ENCODE measurements at regions not wholly inside any gene's neighbourhood (a gene's known extent, or its start where the extent isn't known, plus 50 kb on each side); places are given as distances from the start of the nearest gene placed in this dataset.
"Not testable (repeated sequence)": the region's sequence is repeated elsewhere in the genome, so short reads cannot be mapped to it uniquely, and the experiment has no call there.

DNA sequence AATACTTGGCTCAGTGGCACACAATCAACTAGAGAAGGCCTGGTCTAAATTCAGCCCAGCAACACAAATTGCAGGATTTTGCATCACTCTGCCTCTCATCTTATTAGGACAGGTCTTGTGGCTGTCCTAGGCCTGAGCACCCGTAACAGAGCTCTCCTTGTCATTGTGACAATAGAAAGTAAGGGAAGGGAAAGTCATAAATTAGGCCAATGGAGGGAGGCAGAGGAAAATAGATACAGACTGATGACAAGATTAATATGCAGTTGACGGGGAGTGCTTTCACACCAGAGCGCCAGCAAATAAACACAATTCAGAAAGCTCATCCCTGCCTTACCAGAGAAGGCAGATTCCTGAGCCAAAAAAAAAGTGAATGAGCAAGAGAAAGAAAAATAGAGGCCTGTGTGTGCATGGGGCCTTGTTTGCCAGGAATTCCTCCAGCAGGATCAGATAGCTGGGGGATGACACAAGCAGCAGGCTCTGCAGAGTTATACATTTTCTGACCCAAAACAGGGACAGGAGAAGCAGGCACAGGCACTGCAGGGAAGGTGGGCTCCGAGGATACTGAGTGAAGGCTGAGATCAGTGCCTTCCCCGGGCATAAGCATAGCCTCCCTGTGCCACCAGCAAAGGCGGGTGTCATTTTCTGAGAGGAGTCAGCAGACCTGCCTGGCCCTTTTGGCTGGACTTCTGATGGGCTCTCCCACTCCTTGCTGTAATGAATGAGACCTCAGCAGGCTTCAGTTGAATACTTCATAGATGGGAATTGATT lies 110.0 kb upstream of the SPAG17 start:
- DNase-seq (ENCODE audit: low spot score), result no peak

GRCh38 chr1:118291661-118292060 lies 106.6 kb upstream of the SPAG17 start:
- no peak for DNase-seq (ENCODE audit: low spot score)

DNA sequence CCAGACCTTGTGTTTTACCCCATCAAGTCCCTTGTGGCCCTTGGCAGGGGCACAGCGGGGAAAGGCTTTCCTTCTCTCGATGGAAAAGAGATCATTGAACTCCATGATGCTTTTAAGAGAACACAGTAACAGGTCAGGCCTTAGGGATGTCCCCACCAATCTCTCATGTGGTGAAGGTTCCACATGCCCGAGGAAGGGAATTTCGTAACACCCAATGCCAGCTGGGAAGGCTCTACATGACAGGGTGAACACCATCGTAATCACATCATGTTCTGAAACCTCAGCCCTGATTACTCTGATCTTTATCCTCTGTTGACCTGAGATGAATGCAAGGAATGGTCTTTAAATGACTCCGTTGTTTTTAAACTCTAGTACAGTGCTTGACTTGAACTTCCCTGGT lies 105.5 kb upstream of the SPAG17 start:
- no peak for DNase-seq (ENCODE audit: low spot score)

GRCh38 chr1:118290046-118290445 lies 105.0 kb upstream of the SPAG17 start:
- DNase-seq (ENCODE audit: low spot score), result no peak

DNA sequence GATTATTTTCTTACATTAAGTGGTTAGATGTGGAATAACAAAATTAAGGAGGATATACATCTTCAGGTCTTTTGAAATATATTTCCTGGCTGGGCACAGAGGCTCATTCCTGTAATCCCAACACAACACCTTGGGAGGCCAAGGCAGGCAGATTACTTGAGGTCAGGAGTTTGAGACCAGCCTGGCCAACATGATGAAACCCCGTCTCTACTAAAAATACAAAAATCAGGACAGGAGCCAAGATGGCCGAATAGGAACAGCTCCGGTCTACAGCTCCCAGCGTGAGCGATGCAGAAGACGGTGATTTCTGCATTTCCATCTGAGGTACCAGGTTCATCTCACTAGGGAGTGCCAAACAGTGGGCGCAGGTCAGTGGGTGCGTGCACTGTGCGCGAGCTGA lies 95.6 kb upstream of the SPAG17 start:
- not testable (repeated sequence) for DNase-seq (ENCODE audit: low spot score)

DNA sequence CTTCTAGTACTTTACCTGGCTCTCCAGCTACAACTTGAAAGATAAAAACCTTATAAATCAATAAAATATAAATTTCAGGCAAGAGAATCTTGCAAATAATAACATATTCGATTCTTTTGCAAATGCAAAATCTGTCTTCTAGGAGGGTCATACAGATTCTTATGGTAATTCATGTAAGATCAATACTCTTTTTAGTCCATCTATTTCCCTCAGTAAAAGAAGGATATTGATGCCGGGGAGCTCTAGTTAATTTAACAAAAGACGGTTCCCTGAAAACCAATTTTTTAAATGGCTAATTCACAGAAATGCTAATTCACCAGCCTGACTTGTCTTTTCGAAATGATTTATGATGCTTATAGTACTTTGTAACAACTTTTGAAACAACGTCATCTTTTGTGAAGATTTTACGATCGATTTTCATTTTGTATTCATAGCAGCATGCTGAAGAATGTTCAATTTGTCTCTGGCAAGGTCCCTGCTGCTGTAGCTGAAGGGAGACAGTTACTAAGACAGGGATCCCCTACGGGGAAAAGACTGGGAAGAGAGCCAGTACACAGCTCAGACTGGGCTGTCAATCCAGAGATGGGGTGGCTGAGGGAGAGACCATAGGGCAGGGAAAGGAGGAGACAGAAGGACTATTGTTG lies 90.6 kb upstream of the SPAG17 start:
- DNase-seq (ENCODE audit: low spot score), result no peak

GRCh38 chr1:118272884-118273283 lies 87.9 kb upstream of the SPAG17 start:
- DNase-seq (ENCODE audit: low spot score), result no peak

GRCh38 chr1:118271883-118272282 lies 86.9 kb upstream of the SPAG17 start:
- DNase-seq (ENCODE audit: low spot score), result no peak

- no peak for DNase-seq (ENCODE audit: low spot score)
These were observed 84.6 kb upstream of the SPAG17 start for GRCh38 chr1:118269598-118269997.

DNA sequence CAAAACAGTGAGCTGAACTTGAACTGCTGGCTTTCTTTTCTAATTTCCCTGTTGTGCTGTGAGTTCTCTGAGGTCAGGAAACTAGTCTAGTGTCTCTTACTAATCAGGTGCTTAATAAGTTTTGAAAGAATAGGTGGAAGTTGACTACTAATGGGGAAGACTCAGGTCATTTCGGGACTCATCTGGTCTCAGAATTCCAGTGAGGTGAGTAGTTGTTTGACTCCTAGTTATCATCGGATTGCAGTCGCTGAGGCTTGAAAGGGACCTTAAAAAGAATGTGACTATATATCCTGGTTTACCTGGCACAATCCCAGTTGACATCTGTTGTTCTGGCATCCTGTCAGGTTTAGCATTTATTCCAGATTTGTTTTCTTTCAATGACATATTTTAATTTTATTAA lies 81.4 kb upstream of the SPAG17 start:
- no peak for DNase-seq (ENCODE audit: low spot score)

- no peak for DNase-seq (ENCODE audit: low spot score)
These were observed 79.3 kb upstream of the SPAG17 start for GRCh38 chr1:118264343-118264742.

DNA sequence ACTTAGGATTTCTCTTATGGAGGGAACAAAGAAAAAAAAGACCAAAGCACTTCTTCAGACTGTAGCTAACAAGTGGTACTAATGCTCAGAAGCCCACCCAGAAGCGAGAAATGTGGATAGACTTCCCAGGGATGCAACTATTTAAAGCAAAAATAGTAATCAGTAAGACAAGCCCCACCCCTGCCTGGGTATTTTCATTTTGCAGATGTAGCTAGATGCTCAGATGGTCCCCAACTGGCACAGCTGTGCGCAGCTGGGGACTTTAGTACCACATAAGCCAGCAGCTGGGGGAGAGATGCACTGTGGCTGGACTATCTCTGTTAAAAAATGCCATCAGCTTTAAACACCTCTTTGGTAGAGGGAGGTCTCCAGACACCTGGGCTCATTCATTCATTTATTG lies 77.8 kb upstream of the SPAG17 start:
- no peak for DNase-seq (ENCODE audit: low spot score)

DNA sequence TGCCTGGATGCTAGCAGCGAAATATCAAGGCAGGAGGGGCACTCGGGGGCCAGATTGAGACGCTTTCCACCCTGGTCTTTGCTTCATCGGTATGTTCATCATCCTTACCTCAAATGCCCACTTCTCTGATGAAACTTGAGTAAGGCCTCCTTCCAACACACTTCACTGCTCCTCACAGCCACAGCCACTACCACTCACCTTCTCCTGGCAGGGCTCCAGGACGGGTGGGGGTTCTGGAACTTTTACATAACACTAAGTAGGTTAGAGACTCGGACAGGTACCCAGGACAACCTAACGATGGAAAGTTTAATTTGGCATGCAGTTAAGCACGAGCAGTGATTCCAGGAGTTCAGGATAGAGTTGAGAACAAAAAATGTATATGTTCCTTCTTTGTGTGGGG lies 73.9 kb upstream of the SPAG17 start:
- DNase-seq (ENCODE audit: low spot score), result no peak

DNA sequence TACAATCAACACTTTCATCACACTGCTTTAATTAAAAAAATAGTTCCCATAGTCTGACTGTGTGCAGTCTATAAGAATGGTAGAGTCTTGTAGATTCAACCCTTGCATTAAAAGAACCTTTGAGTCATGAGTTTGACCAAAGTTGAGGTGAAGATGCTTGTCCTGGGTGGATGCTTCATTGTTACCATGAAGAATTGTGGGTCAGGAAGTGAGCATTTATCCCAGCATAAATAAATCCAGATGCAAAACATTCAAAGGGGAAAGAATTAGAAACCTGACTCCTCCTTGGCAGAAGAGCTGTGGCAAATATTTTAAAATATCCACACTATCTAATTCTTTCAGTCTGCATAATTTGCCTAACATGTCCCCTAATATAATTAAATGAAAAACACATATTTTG lies 72.9 kb upstream of the SPAG17 start:
- no peak for DNase-seq (ENCODE audit: low spot score)

DNA sequence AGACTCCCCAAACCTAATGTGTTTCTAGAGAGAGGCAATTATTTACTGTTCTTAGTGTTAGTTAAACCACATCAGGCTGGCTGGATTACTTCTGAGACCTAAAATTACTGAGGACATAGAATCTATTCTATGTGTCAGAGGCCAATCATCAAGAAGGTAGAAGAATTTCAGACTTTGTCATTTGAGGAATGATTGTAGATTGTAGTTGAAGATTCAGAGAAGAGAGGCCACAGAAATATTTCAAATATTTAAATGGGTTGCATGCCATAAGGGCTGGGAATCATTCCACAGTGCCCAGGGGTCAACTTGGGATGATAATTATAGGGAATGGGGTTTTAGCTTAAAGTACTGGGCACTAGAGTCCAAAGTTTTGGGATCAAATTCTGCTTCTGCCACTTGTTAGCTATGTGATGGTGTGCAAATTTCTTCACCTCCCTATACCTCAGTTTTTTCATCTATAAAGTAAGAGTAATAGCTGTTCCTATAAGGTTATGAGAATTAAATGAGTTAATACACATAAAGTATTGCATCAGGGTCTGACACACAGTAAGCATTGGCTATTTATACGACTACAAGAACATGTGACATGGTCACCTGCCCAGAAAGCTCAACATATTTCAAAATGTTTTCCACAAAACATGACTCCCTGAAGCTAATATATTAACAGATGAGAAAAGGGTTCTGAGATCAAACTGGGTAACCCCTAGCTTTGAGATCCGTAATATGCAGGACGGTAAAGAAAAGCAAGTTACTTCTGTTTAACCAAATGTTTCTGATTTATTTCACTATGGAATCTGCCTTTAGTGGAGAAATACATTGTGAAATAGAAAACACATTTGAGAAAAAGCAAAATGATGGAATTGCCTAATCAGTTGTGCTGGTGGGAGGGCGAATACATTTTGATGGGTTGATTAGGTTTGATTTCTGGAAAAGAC lies 69.7 kb upstream of the SPAG17 start:
- DNase-seq (ENCODE audit: low spot score), result no peak

DNA sequence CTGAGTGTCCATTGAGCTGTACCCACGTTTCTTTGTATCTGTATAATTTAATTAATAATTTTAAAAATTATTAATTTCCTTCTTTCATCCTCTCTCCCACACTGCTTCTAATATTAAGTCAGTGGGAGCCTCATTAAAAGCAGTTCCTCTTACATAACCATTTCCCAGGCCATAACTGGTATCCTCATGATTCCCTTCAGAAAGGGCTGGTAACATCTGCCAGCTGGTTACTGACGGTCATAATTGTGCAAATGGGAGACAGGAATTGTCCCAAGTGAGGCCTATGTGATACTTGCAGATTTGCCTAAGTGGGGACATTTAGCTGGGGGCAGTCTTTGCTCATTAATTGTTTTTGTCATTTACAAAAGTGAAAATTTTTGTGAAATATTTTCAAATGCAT lies 69.0 kb upstream of the SPAG17 start:
- DNase-seq (ENCODE audit: low spot score), result no peak

DNA sequence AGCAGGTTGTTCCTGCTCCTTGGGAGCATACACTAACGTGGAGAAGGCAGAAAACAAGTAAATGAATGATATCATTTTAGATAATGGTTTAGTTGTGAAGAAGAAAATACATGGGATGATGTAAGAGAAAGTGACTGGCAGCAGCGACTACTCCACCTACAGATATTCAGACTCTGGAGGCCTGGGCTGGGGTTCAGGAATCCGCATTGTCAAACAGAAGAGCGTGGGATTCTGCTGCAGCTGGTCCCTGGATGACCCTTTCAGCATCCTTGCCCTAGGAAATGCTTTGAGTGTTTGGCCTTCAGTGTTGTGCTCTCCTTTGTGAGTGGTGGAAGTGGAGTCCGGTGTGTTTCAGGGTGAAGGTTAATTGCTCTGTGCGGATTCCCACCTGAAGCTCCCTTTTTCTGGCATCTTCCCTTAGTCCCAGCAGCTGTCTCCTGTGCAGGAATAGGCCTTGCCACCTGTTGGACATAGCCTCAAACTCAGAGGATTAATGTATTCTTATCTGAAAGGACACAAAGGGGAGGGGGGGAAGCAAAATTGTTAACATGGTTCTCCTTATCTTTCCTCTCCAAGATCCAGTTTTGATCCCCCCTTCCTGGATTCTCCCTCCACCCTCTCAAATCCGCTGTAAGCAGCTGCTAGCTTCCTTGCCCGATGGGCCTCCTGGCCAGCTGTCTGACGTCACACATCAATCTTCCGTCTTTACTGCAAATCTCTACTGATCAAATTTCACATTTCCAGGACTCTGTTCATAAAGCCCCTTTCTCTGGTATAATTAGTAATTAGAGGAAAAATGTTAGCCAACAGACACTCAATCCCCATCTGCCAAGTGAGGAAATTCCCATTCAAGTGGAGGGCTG lies 68.3 kb upstream of the SPAG17 start:
- DNase-seq (ENCODE audit: low spot score), result no peak

DNA sequence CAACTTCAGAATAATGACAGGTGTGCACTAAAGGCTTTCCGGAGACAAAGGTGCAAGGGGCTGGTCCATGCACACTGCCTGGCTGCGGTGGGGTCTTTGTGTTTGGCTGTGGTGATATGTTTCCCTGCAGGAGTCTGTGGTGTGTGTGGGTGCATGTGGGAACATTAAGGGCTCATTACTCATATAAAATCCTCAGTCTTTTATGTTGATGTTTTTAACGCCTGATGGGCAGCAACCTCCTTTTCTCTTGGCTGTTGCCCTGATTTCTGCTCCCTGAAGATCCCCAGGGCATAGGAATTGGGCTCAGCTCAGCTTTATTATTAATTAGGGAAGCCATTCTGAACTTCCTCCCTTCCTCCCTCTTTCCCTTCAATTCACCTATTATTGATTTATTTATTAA lies 67.6 kb upstream of the SPAG17 start:
- DNase-seq (ENCODE audit: low spot score), result no peak

- peak; percentile 35 for DNase-seq (ENCODE audit: low spot score)
These were observed 65.2 kb upstream of the SPAG17 start for GRCh38 chr1:118250232-118250631.

DNA sequence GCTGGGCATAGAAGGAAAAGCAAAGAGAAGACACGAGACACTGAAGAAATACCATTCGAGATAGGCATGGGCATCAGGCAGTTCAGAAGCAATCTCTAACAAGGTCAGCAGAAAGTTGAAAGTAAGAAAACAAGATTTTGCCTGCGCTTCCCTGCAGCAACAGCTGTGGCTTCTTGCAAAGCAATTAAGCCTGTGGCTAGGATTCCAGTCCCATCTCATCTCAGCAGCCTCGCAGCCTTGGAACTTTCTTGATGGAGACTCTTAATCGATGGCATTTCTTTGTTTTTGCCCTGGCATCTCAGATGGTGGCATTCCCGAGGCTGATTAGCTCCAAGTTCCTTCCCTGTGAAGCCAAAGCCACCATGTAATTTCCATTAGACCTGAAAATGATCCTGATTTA lies 64.6 kb upstream of the SPAG17 start:
- DNase-seq (ENCODE audit: low spot score), result no peak

DNA sequence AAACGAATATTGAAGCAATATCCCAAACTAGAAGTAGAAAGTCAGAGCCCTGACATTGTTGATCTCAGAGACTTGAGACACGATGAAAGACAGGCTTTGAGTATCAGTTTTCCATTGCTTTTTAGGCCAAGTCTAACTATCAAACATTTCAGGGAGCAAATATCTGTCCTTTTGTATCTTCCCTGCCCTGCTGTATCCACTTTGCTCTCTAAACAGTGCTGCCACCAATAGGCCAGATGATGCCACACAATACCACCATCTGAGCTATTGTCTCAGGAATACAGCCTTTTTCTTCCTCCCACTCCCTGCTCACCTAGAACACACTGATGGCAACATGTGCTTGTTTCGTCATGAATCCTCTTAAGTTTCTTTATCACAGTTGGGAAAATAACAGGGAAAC lies 62.6 kb upstream of the SPAG17 start:
- DNase-seq (ENCODE audit: low spot score), result peak; percentile 59

GRCh38 chr1:118246646-118247045 lies 61.6 kb upstream of the SPAG17 start:
- no peak for DNase-seq (ENCODE audit: low spot score)

All from iPS-NIHi11 (cell line).